Activated T-cell treated with anti-CD3 and anti-CD28 coated beads for 1 hour (primary cell): ENCODE measurements at regions not wholly inside any gene's neighbourhood (a gene's known extent, or its start where the extent isn't known, plus 50 kb on each side); places are given as distances from the start of the nearest gene placed in this dataset.

Experiments used
- DNase-seq: peaks from one replicate; pipeline ENCODE4 v3.0.0-alpha.2; 2020; ENCODE audit warnings: low read depth

DNA sequence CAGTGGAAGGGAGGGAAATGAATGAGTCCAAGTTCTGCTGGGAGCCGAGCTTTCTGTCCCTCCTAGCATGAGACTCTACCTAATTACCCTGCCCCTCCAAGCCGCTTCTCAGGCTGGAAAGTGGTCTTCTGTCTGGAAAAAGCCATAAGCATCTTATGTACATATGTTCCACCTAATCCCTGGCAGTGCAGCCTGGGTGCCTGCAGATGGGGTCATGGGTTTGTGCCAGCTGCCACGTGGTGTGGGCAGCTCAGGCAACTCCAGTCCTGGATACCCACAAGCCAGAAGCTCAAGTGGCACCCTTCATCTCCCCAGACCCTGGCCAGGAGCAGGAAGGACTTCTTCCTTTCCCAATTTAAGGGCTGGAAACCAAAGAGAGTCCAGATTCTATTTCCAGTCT, 253.1 kb downstream of the LY86 start:
- no peak for DNase-seq

DNA sequence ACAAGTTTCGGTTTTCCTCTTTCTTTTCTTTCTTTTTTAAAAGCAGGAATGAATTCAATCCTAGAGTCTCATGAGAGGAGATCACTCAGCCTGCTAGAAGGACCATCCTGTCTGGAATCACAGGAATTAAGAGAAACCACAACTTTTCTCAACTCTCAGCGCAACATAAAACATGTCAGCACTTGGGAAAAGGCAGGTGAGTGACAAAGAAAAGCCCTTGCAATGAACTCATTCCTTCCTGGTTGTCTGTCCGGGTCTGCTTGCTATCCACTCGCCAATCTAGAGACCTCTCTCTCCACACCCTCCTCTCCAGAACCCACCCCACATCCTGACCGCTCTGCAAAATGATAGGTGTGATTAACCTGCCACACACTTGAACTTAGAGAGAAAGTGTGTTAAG, 253.8 kb downstream of the LY86 start:
- no peak for DNase-seq

DNA sequence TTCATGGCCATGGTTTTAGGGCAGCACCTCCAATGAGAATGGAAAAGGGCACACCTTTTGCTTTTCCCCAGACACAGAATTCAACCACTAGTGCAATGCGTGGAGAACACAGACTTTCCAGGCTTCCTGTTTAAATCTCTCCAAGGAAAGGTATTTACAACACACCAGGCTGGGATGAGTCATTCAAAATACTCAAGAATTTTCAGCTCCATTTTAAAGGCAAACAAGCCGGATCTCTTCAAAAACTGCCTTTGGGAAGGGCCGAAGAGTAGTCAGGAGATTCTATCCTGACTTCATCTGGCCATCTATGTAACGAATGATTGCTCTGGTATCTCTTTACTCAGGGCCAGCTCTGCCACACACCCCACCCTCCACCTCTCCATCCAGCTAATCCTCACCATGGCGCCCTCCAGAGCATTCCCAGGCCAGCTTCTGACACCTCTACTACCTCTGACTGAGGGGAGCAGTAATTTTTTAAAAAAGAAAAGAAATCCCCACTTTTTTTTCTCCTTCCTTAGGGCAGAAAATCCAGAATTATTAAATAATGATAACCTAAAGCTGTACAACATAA, 254.6 kb downstream of the LY86 start:
- DNase-seq, result no peak

DNA sequence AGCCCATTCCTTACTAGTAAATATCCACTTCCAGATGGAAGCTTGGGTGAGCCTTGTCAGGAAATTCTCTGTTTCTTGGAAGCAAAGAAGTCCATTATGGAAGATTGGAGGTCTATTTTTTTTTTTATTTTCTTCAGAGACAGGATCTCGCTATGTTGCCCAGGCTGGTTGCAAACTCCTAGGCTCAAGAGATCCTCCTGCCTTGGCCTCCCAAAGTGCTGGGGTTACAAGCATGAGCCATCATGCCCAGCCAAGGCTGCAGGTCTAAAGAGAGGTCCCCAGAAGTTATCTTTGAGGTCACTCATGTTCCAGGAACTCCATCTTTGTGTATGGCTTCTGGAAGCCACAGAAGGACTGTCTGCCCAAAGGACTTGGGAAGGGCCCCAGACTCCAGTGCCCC, 255.3 kb downstream of the LY86 start:
- no peak for DNase-seq

DNA sequence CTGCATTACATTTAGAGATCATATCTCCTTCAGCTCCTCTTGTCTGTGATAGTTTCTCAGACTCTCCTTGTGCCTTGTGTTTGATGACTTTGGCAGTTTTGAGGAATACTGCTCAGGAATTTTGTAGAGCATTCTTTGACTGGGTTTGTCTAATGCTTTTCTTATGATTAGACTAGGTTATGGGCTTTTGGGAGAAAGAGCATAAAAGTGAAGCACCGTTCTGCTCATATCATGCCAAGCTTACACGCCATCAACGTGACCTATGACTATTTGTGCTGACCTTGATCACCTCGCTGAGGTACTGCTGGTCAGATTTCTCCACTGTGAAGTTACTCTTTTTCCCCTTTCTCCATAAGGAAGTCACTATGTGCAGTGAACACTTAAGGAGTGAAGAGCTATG, 256.0 kb downstream of the LY86 start:
- no peak for DNase-seq

DNA sequence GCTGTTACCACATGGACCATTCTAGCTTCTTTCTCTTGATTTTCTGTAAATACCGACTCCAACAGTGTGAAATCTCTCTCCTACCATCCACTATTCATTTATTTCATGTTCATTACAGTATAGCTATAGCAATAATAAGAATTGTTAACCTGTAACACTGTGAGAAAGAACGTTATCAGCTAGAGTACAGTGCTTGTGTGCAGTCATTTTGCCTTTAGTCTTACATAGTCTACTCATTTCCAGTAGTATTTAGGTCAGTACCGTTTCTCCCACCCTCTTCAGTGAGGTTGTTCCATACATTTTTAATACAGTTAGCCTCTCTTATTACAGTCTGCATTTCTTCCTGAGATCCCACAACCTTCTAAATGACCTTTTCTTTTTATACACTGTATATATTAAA, 257.1 kb downstream of the LY86 start:
- no peak for DNase-seq

DNA sequence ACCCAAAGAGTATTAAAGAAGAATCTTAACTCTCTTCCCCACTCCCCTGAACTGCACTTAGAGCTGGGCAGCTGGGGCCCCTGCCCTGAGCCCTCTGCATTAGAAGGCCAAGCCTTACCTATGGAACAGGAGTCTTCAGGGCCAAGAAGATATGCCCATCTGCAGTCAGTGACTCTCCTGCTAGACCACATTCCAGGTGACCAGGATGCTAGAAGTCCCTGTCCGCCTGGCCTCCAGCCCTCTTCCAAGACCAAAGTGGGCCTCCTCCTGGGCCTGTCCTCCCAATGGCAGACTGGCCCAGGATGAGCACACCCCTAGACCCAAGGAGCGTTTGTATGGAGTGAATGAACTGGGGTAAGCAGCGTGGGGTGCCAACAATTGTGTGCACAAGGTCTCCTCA, 259.1 kb downstream of the LY86 start:
- DNase-seq, result no peak

DNA sequence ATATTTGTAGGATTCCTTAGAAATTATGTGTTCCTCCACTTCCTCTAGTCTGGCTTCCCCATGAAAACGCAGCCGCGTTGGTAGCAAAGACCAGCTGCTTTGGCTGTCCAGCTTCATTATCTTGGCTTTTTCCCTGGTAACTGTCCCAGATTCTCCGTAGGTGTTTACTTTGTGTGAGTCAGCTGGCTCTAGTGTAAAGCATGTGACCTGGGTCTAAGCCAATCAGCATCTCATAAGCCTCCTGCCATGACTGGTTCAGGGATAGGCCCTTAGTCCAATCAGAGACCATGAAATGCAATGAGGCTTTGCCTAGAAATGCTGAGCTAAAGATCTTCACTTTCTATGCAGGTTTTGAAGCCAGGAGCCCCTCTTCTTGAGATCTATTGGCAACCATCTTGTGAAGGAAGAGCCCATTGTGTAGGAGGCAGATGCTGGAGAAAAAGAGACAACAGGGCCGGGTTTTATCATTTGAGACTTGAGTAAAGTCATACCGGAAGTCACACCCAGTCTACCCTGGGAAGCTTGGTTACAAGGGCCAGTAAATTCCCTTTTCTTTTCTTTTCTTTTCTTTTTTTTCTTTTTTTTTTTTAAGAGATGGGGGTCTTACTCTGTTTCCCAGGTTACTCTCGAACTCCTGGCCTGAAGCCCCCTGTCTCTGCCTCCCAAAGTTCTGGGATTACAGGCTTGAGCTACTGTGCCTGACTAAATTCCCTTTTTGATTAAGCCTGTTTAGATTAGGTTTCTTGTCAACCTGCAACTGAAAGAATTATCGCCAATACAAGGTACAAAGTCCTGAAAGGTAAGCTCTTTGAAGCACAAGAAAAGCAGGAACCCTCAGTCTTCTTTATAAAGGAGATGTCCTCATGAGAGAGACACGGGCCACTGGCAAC, 256.5 kb upstream of the RREB1 start:
- no peak for DNase-seq

DNA sequence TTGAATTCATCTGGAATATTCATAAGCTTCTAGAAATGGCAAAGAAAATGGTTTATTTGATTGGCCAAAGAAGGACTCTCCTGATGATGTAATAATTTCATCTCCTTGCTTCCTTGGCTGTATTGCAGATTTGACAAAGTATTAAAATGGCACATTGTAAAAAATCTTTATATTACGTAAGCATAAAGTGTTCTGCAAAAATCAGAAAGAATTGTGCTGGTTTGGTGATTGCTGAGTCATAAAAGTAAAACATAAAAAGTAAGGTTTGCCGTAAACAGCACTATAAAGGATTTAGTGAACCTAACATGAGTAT, 255.9 kb upstream of the RREB1 start:
- DNase-seq, result no peak

DNA sequence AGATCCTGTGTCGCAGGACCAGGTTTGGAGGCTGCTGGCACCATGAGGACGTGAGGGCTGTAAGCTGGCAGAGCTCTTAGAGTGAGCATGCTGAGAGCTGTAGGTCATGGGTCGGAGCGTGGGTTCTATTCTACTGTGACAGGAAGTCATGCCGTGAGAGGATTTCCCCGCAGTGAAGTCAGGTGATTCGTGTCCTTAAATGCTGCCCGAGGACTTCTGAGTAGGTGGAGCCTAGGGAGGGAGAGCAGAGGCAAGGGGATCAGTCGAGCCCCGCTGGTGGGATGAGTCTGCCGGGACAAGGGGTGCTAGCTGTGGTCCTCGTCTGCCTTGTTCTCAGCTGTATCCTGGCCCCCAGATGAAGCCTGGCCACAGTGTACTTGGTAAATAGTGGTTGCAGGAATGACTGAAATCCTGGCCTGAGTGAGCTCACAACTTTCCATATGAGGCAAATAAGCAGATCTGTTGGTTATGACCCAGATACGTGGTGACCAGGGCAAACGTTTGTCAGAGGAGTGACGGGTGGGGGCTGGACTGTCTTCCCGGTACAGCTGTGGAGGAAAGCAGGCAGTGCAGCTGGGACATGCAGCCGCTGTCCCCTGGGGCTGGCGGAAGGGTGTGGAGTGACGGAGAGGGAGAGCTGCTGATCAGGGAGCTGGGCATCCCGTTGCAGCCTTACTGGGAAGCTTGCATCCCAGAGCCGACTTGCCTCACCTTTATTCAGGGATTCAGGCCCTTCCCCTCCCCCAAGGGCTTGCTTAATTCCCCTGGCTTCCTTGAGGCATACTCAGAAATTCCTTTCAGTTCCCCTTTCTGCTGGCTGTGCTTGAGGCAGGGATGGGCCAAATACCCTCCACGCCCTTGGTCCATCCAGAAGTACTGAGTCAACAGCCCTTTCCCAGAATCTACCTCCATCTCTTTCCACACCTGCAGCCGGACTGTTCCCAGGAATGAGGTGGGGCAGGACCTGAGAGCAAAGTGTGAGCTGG, 250.9 kb upstream of the RREB1 start:
- DNase-seq, result no peak

DNA sequence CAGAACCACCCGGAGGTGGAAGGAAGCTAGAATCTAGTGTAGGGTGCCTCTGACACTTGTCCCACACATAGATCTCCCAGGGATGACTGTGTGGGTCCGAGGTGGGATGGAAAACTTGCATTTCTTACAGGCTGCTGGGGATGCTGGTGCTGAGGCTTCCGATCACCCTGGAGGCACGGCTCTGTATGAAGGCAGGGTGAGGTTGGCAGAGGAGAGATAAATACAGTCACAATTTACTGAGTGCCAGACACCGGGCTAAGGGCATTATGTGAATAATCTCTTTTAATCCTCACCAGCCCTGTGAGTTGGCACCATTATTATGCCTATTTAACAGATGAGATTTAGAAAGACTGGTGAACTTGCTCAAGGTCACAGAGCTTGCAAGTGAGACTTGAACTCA, 250.2 kb upstream of the RREB1 start:
- no peak for DNase-seq

DNA sequence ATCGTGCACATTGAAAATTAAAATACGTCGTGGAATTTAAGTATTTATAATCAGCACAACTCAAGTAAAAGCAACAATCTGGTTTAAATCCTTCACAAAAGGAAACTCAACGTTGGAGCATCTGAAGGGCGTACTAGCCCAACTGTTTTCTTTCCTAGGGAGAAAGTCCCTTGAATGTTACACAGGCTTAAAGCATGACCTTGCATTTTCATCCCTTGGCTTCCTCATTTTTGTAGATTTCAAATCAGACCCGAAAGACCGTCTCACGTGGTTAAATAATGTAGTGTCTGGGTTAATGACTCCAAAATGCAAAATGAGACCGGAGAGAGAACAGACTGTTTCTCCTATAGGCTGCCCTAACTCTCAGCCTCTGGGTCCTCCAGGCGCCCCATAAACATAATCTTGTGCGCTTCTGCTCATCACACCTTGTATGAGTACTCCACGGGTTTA, 249.2 kb upstream of the RREB1 start:
- DNase-seq, result no peak

DNA sequence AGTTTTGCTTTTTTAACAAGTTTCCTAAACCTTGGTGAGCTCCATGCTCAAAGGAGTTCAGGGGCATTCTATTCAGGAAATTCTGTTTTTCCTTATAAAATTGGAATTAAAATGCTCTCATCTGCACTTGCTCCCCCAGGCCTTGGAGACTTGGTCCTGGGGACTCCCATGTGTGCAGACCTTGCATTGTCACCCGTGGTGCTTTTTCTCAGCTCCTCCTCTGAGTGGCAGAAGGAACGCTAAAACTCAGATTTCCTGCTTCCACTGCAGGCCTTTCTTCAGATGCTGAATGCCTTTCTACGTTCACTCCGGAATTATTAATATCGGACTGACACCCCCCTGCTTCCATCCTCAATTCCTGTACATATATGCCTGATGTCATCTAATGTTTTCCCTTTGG, 248.7 kb upstream of the RREB1 start:
- DNase-seq, result no peak

DNA sequence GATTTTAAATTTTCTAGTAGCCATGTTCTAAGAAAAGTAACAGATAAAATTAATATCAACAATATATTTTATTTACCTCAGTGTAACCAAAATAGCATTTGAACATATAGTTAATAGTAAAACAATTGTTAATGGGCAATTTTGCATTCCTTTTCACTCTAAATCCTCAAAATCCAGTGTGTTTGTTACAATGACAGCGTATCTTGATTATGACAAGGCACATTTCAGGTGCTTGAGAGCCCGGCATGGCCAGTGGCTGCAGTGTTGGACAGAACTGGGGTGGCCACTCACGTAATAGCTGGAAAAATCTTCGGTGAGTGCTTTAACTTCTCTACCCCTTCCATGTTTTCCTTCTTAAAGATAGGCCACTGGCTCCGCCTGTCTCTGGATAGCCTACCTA, 248.0 kb upstream of the RREB1 start:
- no peak for DNase-seq

DNA sequence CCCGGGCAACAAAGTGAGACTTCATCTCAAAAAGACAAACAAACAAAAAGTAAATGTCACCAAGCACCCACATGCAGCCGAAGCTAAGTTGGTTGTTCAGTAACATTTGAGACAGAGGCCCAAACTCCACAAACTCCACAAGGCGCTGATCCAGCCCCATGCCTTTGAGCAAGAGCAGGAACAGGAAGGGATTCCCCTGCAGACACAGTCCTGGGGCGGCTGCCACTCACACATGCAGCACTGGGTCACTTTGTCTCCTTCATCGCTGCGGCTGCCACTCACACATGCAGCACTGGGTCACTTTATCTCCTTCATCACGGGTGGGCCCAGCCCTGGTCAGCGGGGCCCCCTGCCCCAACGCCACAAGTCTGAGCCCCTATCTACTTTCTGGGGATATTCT, 246.9 kb upstream of the RREB1 start:
- no peak for DNase-seq

DNA sequence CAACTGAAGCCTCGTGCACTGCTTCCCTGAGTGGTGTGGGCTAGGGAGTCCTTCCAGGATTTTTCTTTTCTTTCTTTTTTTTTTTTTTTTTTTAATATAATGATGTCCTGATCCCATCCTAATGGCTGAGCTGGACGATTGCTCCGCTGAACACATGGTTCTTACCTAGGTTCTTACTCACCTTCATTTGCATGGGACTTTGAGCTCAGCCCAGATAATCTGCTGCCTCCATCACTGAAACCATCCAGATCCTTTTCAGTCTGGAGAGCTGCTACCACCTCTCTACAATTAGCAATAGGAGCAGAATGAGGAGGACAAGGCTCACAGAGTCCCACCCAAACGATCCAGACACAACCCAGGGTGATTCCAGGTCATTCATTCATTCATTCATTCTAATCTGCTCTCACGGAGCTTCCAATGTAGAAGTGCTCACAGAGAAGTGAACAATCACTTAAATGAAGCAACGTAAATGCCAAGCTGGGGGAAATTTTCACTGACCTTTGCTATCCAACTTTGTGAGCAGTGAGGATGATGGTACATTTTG, 246.3 kb upstream of the RREB1 start:
- DNase-seq, result no peak

DNA sequence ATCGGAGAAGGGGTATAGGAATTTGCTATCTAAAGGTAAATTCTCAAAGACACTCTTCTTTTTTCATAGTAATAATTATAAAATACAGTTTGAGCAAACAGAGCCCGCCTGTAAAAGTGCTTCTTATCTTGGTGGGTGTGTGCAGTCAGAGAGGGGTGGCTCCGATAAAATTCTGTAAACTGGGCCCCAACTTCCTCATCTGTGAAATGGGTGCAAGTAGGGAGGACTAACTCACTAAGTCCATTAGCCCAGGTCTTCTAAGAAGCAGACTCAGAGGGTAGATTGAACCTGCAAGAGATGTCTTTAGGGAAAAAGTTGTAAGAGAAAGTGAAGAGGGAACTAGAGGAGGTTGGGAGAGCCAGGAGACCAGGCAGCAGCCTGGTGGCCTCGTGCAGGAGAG, 245.8 kb upstream of the RREB1 start:
- DNase-seq, result no peak

DNA sequence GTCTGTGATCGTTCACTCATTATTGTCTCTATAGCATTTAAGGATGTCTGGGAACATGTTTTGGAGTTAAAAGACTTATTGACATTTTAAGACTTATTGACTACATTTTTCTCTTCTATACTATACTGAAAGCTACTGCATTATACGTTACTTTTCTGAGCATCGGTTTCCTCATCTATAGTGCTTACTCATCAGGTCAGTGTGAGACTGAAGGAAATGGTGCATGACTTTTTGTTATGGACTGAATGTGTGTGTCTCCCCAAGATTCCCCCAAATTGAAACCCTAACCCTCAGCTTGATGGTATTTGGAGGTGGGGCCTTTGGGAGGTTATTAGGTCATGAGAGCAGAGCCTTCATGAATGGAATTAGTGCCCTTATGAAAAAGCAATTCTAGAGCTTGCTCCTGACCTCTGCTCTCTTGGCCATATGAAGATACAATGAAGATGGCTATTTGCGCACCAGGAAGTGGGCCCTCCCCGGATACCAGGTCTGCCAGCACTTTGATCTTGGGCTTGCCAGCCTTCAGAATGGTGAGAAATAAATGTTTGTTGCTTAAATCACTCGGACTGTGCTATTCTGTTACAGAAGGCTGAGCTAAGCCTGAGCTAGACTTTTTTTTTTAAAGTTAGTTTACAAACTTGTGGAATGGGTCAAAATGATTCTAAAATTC, 243.7 kb upstream of the RREB1 start:
- DNase-seq, result no peak

DNA sequence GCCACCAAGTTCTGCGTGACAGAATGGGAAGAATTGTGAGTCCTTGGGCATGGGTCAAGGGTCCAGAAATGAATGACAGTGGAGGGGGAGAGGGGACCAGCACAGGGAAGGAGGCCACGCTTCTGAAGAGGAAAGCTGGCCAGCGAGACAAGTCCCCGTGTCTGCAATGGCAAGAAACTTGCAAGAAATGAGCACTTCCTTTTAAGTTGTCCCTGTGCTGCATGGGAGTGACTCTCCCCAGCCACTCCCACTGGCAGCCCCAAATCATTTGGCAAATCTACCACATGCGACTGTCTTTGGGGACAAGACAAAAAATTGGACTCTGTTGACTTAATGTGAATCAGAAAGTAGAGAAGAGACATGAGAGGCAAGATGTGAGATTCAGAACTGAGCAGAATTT, 242.2 kb upstream of the RREB1 start:
- no peak for DNase-seq

DNA sequence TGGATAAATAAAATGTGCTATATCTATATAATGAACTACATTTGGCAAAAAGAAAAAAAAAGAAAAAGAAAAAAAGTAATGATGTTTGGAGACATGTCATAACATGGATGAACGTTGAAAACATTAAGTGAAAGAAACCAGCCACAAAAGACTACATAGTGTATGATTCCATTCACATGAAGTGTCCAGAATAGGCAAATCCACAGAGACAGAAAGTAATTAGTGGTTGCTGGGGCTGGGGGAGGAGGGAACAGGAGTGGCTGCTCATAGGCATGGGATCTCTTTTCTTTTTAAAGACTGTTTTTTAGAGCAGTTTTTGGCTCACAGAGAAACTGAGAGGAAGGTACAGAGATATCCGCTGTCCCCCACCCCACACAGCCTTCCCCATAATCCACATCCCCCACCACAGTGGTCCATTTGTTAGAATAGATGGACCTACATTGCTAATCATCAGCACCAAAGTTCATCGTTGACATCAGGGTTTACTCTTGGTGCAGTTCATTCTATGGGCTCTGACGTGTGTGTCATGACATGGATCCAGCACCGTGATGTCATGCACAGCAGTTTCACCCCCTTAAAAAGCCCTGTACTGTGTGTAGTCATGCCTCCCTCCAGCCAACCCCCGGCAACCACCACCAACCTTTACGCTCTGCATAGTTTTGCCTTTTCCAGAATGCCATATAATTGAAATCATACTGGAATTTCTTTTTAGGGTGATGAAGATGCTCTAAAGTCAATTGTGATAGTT, 240.9 kb upstream of the RREB1 start:
- no peak for DNase-seq

DNA sequence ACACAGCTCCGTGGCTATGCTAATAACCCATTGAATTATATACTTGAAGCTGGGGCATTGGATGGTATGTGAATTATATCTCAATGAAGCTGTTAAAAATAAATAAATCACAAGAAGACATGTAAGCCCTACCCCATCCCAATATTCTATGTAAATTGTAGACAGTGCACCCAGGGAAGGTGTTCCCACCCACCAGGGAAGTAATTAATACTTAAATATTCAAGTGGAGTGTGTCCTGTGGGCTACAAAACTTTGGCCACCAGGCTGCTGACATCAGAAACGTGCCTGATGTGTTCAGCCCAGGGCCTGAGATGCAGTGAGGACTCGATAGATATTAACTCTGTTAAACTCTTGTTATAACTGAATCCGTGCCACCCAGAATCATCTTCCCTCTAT, 240.4 kb upstream of the RREB1 start:
- no peak for DNase-seq
